Panc1 (cell line): ENCODE measurements at regions not wholly inside any gene's neighbourhood (a gene's known extent, or its start where the extent isn't known, plus 50 kb on each side); places are given as distances from the start of the nearest gene placed in this dataset.

Experiments
- ATAC-seq: fragments of 200-7000 bp; cut with Tn5 transposase; 2 replicates; pipeline ENCODE4 v1.9.1; 2020; ENCODE audit warnings: mild to moderate bottlenecking, moderate library complexity
- BruUV-seq: library from RNA; stranded (reverse); fragments of 400-500 nt; replicated peaks from 2 replicates; lab custom pipeline; 2021; lab: Mats Ljungman, UMichigan
- CTCF ChIA-PET: fragments of 300-600 bp; sonication (Branson Sonifier 250); formaldehyde crosslinking; loops from one replicate; lab custom pipeline; 2022; ENCODE audit warnings: antibody characterized with exemption; lab: Charles Lee
- POLR2A ChIA-PET: fragments of 300-600 bp; sonication (Branson Sonifier 250); formaldehyde crosslinking; loops from one replicate; lab custom pipeline; 2022; ENCODE audit warnings: antibody characterized with exemption; lab: Charles Lee
- DNase-seq: peaks from one replicate; pipeline ENCODE4 v3.0.0-alpha.2; 2010; ENCODE audit warnings: low read depth, low spot score
- H3K27ac ChIP-seq: 2 replicates; pipeline ENCODE4 v1.5.1; 2011; ENCODE audit warnings: mild to moderate bottlenecking, low read length, inconsistent platforms
- H3K27me3 ChIP-seq: fragments of 200-500 bp; sonication (Bioruptor generic); 2 replicates; pipeline ENCODE4 v1.6.0; 2014; ENCODE audit warnings: low read length, inconsistent platforms; ENCODE audit not compliant: control insufficient read depth, insufficient read depth
- H3K36me3 ChIP-seq: fragments of 200-500 bp; sonication (Bioruptor generic); 2 replicates; pipeline ENCODE4 v1.5.1; 2014; ENCODE audit warnings: inconsistent platforms, mild to moderate bottlenecking, low read length, moderate library complexity; ENCODE audit not compliant: control insufficient read depth, insufficient read depth
- H3K4me1 ChIP-seq: 2 replicates; pipeline ENCODE4 v1.5.1; 2011; ENCODE audit warnings: inconsistent platforms, mild to moderate bottlenecking, low read length, moderate library complexity; ENCODE audit not compliant: control insufficient read depth, insufficient read depth
- H3K4me3 ChIP-seq, 2 experiments: 2 replicates each; pipeline ENCODE4 v1.5.1; 2011 to 2012; ENCODE audit warnings: low read depth in 2 of 2, low read length in 2 of 2, mild to moderate bottlenecking in 2 of 2, inconsistent platforms in 1 of 2, moderate library complexity in 1 of 2
- H3K9me3 ChIP-seq: fragments of 200-500 bp; sonication (Bioruptor generic); 2 replicates; pipeline ENCODE4 v1.5.1; 2014; ENCODE audit warnings: low read depth, mild to moderate bottlenecking, inconsistent platforms, low read length, moderate library complexity; ENCODE audit not compliant: control insufficient read depth, insufficient read depth
- POLR2AphosphoS5 ChIP-seq: IDR thresholded peaks from 2 replicates; pipeline ENCODE4 v1.6.1; 2012; ENCODE audit warnings: mild to moderate bottlenecking, low read depth, low read length, moderate library complexity
- SIN3A ChIP-seq: IDR thresholded peaks from 2 replicates; pipeline ENCODE4 v1.6.1; 2012; ENCODE audit warnings: low read depth, mild to moderate bottlenecking, low read length, moderate library complexity, borderline replicate concordance; ENCODE audit not compliant: insufficient read depth
- TCF7L2 ChIP-seq: IDR thresholded peaks from 2 replicates; pipeline ENCODE4 v1.6.1; 2011; ENCODE audit warnings: mild to moderate bottlenecking, low read depth, low read length, inconsistent platforms
- in situ Hi-C: cut with HindIII; loops from 2 replicates; pipeline ENCODE4 v1.10.0; 2016; ENCODE audit warnings: low sequenced_read_pairs, low pct_unique_long_range_greater_than_20kb
- intact Hi-C: fragments of 100-400 bp; cut with micrococcal nuclease; formaldehyde crosslinking; loops from one replicate; pipeline ENCODE4 v1.10.0; 2022; ENCODE audit not compliant: unreplicated experiment
- TF ChIP-seq, protein P1 (sequence below): fragments of 450-650 bp; IDR thresholded peaks from 2 replicates; pipeline ENCODE4 v1.5.1; 2017; ENCODE audit warnings: mild to moderate bottlenecking
- TF ChIP-seq, protein P2 (sequence below), 2 experiments: IDR thresholded peaks; 2 replicates each; pipeline ENCODE4 v1.6.1; 2011 to 2012; ENCODE audit warnings: low read depth in 2 of 2, control low read depth in 1 of 2, low read length in 1 of 2, mild to moderate bottlenecking in 1 of 2, moderate library complexity in 1 of 2; ENCODE audit not compliant: insufficient read depth in 1 of 2

DNA sequence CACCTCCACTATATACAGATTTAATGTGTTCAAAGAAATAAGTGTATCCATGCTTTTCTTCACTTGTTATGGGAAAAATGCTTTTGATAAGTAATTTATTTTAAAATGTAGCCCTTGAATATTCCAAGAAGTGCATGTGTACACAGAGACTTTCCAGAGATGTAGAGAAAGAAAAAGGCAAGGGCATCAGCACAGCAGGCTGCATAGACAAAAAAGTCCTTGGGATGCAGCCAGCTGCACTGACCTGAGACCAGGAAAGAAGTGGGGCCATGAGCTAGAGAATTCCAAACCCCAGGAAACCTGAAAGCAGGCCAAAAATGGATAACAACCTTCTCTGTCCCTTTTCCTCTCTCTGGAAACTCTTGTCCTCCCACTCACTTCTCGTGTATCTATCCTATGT is 51.6 kb upstream of the PRDM8 start:
- intact Hi-C loops = no loop called here
- DNase-seq (no peak), ATAC-seq (no peak)
- H3K4me1 ChIP-seq = no peaks in the 10 kb centered on the region
- ChIA-PET CTCF (no interaction called here), POLR2A (no interaction called here)
- H3K27me3 ChIP-seq = no peaks in the 10 kb centered on the region
- H3K27ac ChIP-seq = no peak overlapping the region
- H3K4me3 ChIP-seq = no peak overlapping the region
- TF ChIP-seq, protein P1, sequence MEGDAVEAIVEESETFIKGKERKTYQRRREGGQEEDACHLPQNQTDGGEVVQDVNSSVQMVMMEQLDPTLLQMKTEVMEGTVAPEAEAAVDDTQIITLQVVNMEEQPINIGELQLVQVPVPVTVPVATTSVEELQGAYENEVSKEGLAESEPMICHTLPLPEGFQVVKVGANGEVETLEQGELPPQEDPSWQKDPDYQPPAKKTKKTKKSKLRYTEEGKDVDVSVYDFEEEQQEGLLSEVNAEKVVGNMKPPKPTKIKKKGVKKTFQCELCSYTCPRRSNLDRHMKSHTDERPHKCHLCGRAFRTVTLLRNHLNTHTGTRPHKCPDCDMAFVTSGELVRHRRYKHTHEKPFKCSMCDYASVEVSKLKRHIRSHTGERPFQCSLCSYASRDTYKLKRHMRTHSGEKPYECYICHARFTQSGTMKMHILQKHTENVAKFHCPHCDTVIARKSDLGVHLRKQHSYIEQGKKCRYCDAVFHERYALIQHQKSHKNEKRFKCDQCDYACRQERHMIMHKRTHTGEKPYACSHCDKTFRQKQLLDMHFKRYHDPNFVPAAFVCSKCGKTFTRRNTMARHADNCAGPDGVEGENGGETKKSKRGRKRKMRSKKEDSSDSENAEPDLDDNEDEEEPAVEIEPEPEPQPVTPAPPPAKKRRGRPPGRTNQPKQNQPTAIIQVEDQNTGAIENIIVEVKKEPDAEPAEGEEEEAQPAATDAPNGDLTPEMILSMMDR = no peak
- no peak for TF ChIP-seq TCF7L2
- TF ChIP-seq SIN3A = no peak
- TF ChIP-seq, protein P2, sequence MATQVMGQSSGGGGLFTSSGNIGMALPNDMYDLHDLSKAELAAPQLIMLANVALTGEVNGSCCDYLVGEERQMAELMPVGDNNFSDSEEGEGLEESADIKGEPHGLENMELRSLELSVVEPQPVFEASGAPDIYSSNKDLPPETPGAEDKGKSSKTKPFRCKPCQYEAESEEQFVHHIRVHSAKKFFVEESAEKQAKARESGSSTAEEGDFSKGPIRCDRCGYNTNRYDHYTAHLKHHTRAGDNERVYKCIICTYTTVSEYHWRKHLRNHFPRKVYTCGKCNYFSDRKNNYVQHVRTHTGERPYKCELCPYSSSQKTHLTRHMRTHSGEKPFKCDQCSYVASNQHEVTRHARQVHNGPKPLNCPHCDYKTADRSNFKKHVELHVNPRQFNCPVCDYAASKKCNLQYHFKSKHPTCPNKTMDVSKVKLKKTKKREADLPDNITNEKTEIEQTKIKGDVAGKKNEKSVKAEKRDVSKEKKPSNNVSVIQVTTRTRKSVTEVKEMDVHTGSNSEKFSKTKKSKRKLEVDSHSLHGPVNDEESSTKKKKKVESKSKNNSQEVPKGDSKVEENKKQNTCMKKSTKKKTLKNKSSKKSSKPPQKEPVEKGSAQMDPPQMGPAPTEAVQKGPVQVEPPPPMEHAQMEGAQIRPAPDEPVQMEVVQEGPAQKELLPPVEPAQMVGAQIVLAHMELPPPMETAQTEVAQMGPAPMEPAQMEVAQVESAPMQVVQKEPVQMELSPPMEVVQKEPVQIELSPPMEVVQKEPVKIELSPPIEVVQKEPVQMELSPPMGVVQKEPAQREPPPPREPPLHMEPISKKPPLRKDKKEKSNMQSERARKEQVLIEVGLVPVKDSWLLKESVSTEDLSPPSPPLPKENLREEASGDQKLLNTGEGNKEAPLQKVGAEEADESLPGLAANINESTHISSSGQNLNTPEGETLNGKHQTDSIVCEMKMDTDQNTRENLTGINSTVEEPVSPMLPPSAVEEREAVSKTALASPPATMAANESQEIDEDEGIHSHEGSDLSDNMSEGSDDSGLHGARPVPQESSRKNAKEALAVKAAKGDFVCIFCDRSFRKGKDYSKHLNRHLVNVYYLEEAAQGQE (IDR thresholded peaks at IDR 0.05; ENCODE audit: insufficient read depth in 1 of 2, low read depth in 2 of 2, low read length in 1 of 2) = no peak
- no peak for TF ChIP-seq POLR2AphosphoS5
- H3K36me3 ChIP-seq = no peaks in the 10 kb centered on the region
- BruUV-seq = no TSS peak
- no peaks in the 10 kb centered on the region for H3K9me3 ChIP-seq
- in situ Hi-C loops = no loop called here

DNA sequence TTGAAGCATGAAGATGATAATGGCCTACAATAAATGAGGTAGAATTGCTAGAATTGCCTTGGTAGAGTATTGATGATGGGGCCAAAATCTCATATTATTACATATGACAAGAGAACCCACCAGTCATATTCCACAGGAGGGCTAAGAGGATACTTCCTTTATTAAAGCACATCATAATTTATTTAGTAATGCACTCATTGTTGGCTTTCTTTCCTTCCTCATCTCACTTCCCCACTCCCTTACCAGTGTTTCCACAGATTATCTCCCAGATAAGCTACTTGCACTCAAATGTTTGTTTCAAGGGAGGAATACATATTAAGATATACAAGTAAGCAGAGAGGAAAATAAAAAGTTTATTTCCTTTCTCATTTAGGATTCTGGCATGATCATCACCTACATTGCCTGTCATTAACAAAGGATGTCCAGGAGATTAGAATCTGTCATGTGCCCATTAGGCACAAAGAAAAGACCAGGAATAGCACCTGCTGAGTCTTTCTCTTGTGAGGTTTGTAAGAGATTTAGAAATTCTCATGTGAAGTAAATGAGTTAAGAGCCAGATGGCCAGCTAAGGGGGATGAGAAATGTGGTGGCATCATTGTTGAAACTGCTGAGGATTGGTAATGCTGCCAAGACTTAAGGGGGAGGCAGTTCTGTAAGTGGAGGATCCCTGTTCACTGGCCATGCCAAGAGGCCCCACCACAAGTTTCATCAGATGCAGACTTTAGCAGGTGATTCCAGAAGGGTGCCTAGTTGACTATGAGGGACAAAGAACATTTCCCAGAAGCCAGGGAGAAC is 52.4 kb upstream of the PRDM8 start:
- DNase-seq = no peak
- ATAC-seq = no peak
- H3K27ac ChIP-seq = no peak overlapping the region
- BruUV-seq = no TSS peak
- H3K4me3 ChIP-seq = no peak overlapping the region
- in situ Hi-C loops (no loop called here), intact Hi-C loops (no loop called here)
- no peak for TF ChIP-seq TCF7L2
- no peak for TF ChIP-seq SIN3A
- TF ChIP-seq POLR2AphosphoS5 = no peak
- TF ChIP-seq, protein P2 (IDR thresholded peaks at IDR 0.05; ENCODE audit: insufficient read depth in 1 of 2, low read depth in 2 of 2, low read length in 1 of 2) = no peak
- TF ChIP-seq, protein P1 = no peak
- no peaks in the 10 kb centered on the region; the same call in 1 of the 2 replicates for H3K9me3 ChIP-seq
- H3K27me3 ChIP-seq = no peaks in the 10 kb centered on the region
- no peaks in the 10 kb centered on the region for H3K4me1 ChIP-seq
- CTCF ChIA-PET = no interaction called here
- no peaks in the 10 kb centered on the region for H3K36me3 ChIP-seq
- POLR2A ChIA-PET = no interaction called here
